IMR-90 (cell line): ENCODE measurements at regions not wholly inside any gene's neighbourhood (a gene's known extent, or its start where the extent isn't known, plus 50 kb on each side); places are given as distances from the start of the nearest gene placed in this dataset.

Experiments used
- ATAC-seq: fragments of 200-7000 bp; cut with Tn5 transposase; 2 replicates; pipeline ENCODE4 v1.9.1; 2020; ENCODE audit warnings: low read depth, mild to moderate bottlenecking, moderate library complexity
- BruUV-seq: library from RNA; stranded (reverse); fragments of 400-500 nt; replicated peaks from 2 replicates; lab custom pipeline; 2021; lab: Mats Ljungman, UMichigan
- CTCF ChIA-PET: fragments of 300-600 bp; formaldehyde crosslinking; extraction: SDS; loops from one replicate; lab custom pipeline; 2021; ENCODE audit warnings: antibody characterized with exemption; lab: Yijun Ruan, JAX
- POLR2A ChIA-PET: fragments of 300-600 bp; sonication (Branson Sonifier 250); formaldehyde crosslinking; loops from one replicate; lab custom pipeline; 2022; ENCODE audit warnings: antibody characterized with exemption; ENCODE audit not compliant: unreplicated experiment; lab: Charles Lee
- DNase-seq: peaks from one replicate; pipeline ENCODE4 v3.0.0; 2013
- H2AFZ ChIP-seq: replicated peaks from 2 replicates; pipeline ENCODE3; 2013; ENCODE audit warnings: low read length, mild to moderate bottlenecking; ENCODE audit not compliant: poor library complexity
- H2AK5ac ChIP-seq: 2 replicates; pipeline ENCODE4 v1.6.1; 2013; ENCODE audit warnings: low read depth, low read length, inconsistent platforms
- H2AK9ac ChIP-seq: replicated peaks from 2 replicates; pipeline ENCODE3; 2013; ENCODE audit warnings: mild to moderate bottlenecking, low read depth, low read length, moderate library complexity; ENCODE audit not compliant: poor library complexity
- H2BK120ac ChIP-seq: 2 replicates; pipeline ENCODE4 v1.6.1; 2013; ENCODE audit warnings: low read depth, low read length, inconsistent platforms
- H2BK15ac ChIP-seq: 3 replicates; pipeline ENCODE4 v1.6.1; 2013; ENCODE audit warnings: low read depth, low read length, inconsistent platforms
- H2BK20ac ChIP-seq: 2 replicates; pipeline ENCODE4 v1.6.1; 2013; ENCODE audit warnings: low read depth, mild to moderate bottlenecking, inconsistent platforms, low read length, moderate library complexity
- H2BK5ac ChIP-seq: 2 replicates; pipeline ENCODE4 v1.6.1; 2013; ENCODE audit warnings: mild to moderate bottlenecking, low read depth, low read length, inconsistent platforms; ENCODE audit not compliant: poor library complexity, severe bottlenecking
- H3K14ac ChIP-seq: replicated peaks from 2 replicates; pipeline ENCODE4 v1.6.1; 2013; ENCODE audit warnings: low read depth, low read length, inconsistent platforms
- H3K18ac ChIP-seq: 2 replicates; pipeline ENCODE4 v1.6.1; 2013; ENCODE audit warnings: low read depth, low read length, control low read depth
- H3K23ac ChIP-seq: 2 replicates; pipeline ENCODE4 v1.6.1; 2013; ENCODE audit warnings: low read depth, low read length, inconsistent platforms
- H3K27ac ChIP-seq: 2 replicates; pipeline ENCODE4 v1.5.1; 2013; ENCODE audit warnings: mild to moderate bottlenecking, control low read depth, low read length; ENCODE audit not compliant: insufficient read depth
- H3K27me3 ChIP-seq: 2 replicates; pipeline ENCODE4 v1.6.1; 2013; ENCODE audit warnings: low read length; ENCODE audit not compliant: control insufficient read depth, insufficient read depth
- H3K36me3 ChIP-seq: 2 replicates; pipeline ENCODE4 v1.6.1; 2013; ENCODE audit warnings: low read length, mixed read lengths; ENCODE audit not compliant: control insufficient read depth, insufficient read depth
- H3K4ac ChIP-seq: 2 replicates; pipeline ENCODE4 v1.6.1; 2013; ENCODE audit warnings: low read depth, low read length, inconsistent platforms
- H3K4me1 ChIP-seq: 2 replicates; pipeline ENCODE4 v1.6.1; 2013; ENCODE audit warnings: low read length, mixed read lengths; ENCODE audit not compliant: control insufficient read depth, insufficient read depth
- H3K4me2 ChIP-seq: 2 replicates; pipeline ENCODE4 v1.6.1; 2013; ENCODE audit warnings: low read depth, mild to moderate bottlenecking, control low read depth, low read length, moderate library complexity
- H3K4me3 ChIP-seq: 2 replicates; pipeline ENCODE4 v1.5.1; 2013; ENCODE audit warnings: low read depth, mild to moderate bottlenecking, control low read depth, low read length, moderate library complexity; ENCODE audit not compliant: insufficient read depth
- H3K56ac ChIP-seq: 2 replicates; pipeline ENCODE4 v1.6.1; 2013; ENCODE audit warnings: low read length, inconsistent platforms; ENCODE audit not compliant: insufficient read depth; ENCODE audit errors: extremely low read depth
- H3K79me1 ChIP-seq, 2 experiments: 2 replicates each; pipeline ENCODE4 v1.6.1; 2013; ENCODE audit warnings: low read length in 2 of 2, inconsistent platforms in 1 of 2, low read depth in 1 of 2
- H3K9ac ChIP-seq: 2 replicates; pipeline ENCODE4 v1.6.1; 2013; ENCODE audit warnings: low read depth, low read length, control low read depth
- H3K9me1 ChIP-seq: 2 replicates; pipeline ENCODE4 v1.6.1; 2013; ENCODE audit warnings: low read length, inconsistent platforms; ENCODE audit not compliant: insufficient read depth
- H3K9me3 ChIP-seq: 2 replicates; pipeline ENCODE4 v1.6.1; 2013; ENCODE audit warnings: low read length; ENCODE audit not compliant: control insufficient read depth, insufficient read depth
- H4K20me1 ChIP-seq: 2 replicates; pipeline ENCODE4 v1.6.1; 2013; ENCODE audit warnings: low read length, inconsistent platforms; ENCODE audit not compliant: insufficient read depth
- H4K5ac ChIP-seq: 2 replicates; pipeline ENCODE4 v1.6.1; 2013; ENCODE audit warnings: mild to moderate bottlenecking, low read depth, low read length, control low read depth
- H4K8ac ChIP-seq, 2 experiments: 2 replicates each; pipeline ENCODE4 v1.6.1; 2013; ENCODE audit warnings: low read depth in 2 of 2, low read length in 2 of 2, control low read depth in 1 of 2, inconsistent platforms in 1 of 2
- H4K91ac ChIP-seq: 2 replicates; pipeline ENCODE4 v1.6.1; 2013; ENCODE audit warnings: low read depth, low read length, inconsistent platforms; ENCODE audit not compliant: insufficient read depth
- CEBPB ChIP-seq: IDR thresholded peaks from 2 replicates; pipeline ENCODE4 v1.6.1; 2012; ENCODE audit warnings: low read depth, low read length, improper control_type of control experiment
- CHD1 ChIP-seq: IDR thresholded peaks from 2 replicates; pipeline ENCODE4 v1.6.1; 2012; ENCODE audit warnings: low read depth, low read length, improper control_type of control experiment
- ELK1 ChIP-seq: fragments of 150-350 bp; IDR thresholded peaks from 2 replicates; pipeline ENCODE4 v1.6.1; 2016; ENCODE audit warnings: low read depth, mild to moderate bottlenecking, low read length, moderate library complexity, borderline replicate concordance
- FOS ChIP-seq: fragments of 150-350 bp; IDR thresholded peaks from 2 replicates; pipeline ENCODE4 v1.6.1; 2016; ENCODE audit warnings: low read depth, low read length
- MAFK ChIP-seq: IDR thresholded peaks from 2 replicates; pipeline ENCODE4 v1.6.1; 2012; ENCODE audit warnings: low read depth, low read length, improper control_type of control experiment
- MXI1 ChIP-seq: IDR thresholded peaks from 2 replicates; pipeline ENCODE4 v1.6.1; 2012; ENCODE audit warnings: low read depth, mild to moderate bottlenecking, low read length, moderate library complexity, borderline replicate concordance
- NFE2L2 ChIP-seq: fragments of 150-350 bp; IDR thresholded peaks from 2 replicates; pipeline ENCODE4 v1.6.1; 2016; ENCODE audit warnings: low read depth, mild to moderate bottlenecking, low read length
- POLR2A ChIP-seq: IDR thresholded peaks from 2 replicates; pipeline ENCODE4 v1.6.1; 2012; ENCODE audit warnings: mild to moderate bottlenecking, low read depth, low read length
- RAD21 ChIP-seq: IDR thresholded peaks from 2 replicates; pipeline ENCODE4 v1.6.1; 2012; ENCODE audit warnings: low read length, improper control_type of control experiment
- SMC3 ChIP-seq: fragments of 150-350 bp; IDR thresholded peaks from 2 replicates; pipeline ENCODE4 v1.6.1; 2016; ENCODE audit warnings: low read depth, mild to moderate bottlenecking, antibody characterized with exemption, low read length, moderate library complexity
- USF2 ChIP-seq: fragments of 150-350 bp; IDR thresholded peaks from 2 replicates; pipeline ENCODE4 v1.6.1; 2017; ENCODE audit warnings: mild to moderate bottlenecking, antibody characterized with exemption, low read length, low read depth
- dilution Hi-C: fragments of 300-500 bp; cut with HindIII; formaldehyde crosslinking; loops from one replicate; pipeline ENCODE4 v1.14.3; 2018; ENCODE audit warnings: low sequenced_read_pairs; ENCODE audit not compliant: unreplicated experiment
- in situ Hi-C: fragments of 300-500 bp; cut with MboI; formaldehyde crosslinking; loops from 3 replicates; pipeline ENCODE4 v1.14.3; 2019; ENCODE audit warnings: low sequenced_read_pairs, inconsistent platforms, mixed read lengths
- intact Hi-C: fragments of 100-400 bp; cut with micrococcal nuclease; formaldehyde crosslinking; loops from 2 replicates; pipeline ENCODE4 v1.10.0; 2022

GRCh38 chr11:109237636-109238035 lies 184.4 kb upstream of the C11orf87 start:
- no peak overlapping the region for H4K5ac ChIP-seq
- in situ Hi-C loops = no loop called here
- no peaks in the 10 kb centered on the region for H3K4me1 ChIP-seq
- ChIA-PET POLR2A (no interaction called here), CTCF (no interaction called here)
- H3K23ac ChIP-seq = no peak overlapping the region
- no peak for DNase-seq
- no peak overlapping the region for H4K8ac ChIP-seq
- H3K4me3 ChIP-seq = no peak overlapping the region
- H3K36me3 ChIP-seq = no peaks in the 10 kb centered on the region
- no peaks in the 10 kb centered on the region for H3K27me3 ChIP-seq
- no peaks in the 10 kb centered on the region for H3K9me3 ChIP-seq
- H3K4me2 ChIP-seq = no peak overlapping the region
- no peak overlapping the region for H2BK5ac ChIP-seq
- intact Hi-C loops = no loop called here
- no peak overlapping the region for H2BK120ac ChIP-seq
- dilution Hi-C loops = no loop called here
- no peak overlapping the region for H3K14ac ChIP-seq
- BruUV-seq = no TSS peak
- H2BK15ac ChIP-seq = no peak overlapping the region
- H3K56ac ChIP-seq = no peak overlapping the region
- H3K9me1 ChIP-seq = no peaks in the 10 kb centered on the region
- H3K9ac ChIP-seq = no peak overlapping the region
- no peak overlapping the region for H2AK5ac ChIP-seq
- no peak for ATAC-seq
- no peak overlapping the region for H4K91ac ChIP-seq
- no peak overlapping the region for H3K4ac ChIP-seq
- TF ChIP-seq NFE2L2 = no peak
- TF ChIP-seq RAD21 = no peak
- no peak for TF ChIP-seq CHD1
- no peak for TF ChIP-seq CEBPB
- no peak for TF ChIP-seq POLR2A
- no peak for TF ChIP-seq MXI1
- no peak for TF ChIP-seq FOS
- no peak for TF ChIP-seq USF2
- TF ChIP-seq SMC3 = no peak
- TF ChIP-seq MAFK = no peak
- no peak for TF ChIP-seq ELK1
- H3K27ac ChIP-seq = no peak overlapping the region
- no peak overlapping the region for H2AK9ac ChIP-seq
- H2BK20ac ChIP-seq = no peak overlapping the region
- no peaks in the 10 kb centered on the region for H3K79me1 ChIP-seq
- H3K18ac ChIP-seq = no peak overlapping the region
- H2AFZ ChIP-seq = no peak overlapping the region
- no peaks in the 10 kb centered on the region for H4K20me1 ChIP-seq
